ENCODE measurements at regions not wholly inside any gene's neighbourhood (a gene's known extent, or its start where the extent isn't known, plus 50 kb on each side); places are given as distances from the start of the nearest gene placed in this dataset.

DNA sequence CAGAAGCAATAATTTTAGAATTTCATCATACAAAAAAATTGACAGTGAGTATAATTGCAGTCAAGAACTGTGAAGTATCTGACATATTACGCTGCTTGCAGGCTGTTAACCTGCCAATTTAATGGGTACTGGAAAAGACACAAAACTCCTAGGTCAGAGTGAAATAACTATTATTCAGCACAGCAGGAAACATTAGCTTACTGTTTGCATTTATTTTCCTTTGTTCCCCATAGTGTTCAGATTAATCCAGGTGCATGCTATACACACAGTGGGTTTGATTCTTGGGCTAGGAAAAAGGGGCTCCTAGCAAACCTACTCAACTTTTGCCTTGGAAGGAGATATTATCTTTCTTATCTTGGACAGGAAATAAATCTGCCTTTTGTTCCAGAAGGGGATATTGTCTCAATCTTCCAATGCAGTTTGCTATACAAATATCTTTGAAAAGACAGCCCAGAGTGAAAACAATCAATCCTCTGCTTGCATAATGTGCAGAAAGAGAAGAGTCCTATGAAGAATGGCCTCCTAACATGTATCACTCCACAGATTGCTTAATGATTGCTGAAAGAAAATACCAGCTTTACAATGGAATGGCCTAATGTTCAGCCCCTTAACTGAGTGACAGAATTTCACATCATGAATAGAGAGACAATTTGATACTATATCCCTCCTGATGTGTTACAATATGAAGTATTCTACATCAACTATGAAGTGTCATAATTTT lies 443.4 kb downstream of the TBC1D4 start:
- no peak for DNase-seq

- DNase-seq, result no peak
Measured at GRCh38 chr13:75025956-75026355, 456.0 kb downstream of the TBC1D4 start.

DNA sequence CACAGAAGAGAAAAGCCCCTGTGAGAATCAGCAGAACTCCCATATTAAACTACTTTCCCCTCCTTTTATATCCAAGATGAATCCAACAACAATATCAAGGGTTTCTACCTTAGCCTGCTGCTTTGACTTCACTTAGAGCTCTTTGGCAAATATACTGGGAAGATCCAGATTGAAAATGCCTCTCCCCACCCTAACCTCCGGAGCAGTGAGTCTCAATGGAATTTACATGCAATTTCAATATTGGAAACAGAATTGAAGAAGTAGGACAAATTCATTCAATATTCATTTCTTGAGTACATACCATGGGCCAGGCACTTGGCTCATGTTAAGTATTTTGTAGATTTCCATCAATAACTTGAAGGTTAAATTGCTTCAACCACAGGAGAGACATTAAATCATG lies 457.4 kb downstream of the TBC1D4 start:
- no peak for DNase-seq

DNA sequence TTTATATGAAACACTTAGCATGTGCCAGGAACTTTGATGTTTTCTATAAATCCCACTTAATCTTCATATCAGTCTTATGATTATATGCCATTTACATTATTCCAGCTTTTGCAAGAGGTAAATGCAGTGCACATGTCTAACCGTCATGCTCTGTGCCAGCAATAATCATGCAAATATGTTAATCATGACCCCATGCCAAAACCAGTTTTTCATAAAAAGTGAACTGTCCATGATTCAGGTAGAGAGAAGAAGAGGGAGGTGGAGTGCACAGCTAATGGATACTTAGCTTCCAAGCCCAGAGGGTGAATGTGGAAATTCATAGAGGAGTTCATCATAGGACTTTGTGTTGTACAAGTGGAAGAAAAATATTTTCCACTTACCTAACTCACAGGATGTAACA lies 458.4 kb downstream of the TBC1D4 start:
- no peak for DNase-seq

DNA sequence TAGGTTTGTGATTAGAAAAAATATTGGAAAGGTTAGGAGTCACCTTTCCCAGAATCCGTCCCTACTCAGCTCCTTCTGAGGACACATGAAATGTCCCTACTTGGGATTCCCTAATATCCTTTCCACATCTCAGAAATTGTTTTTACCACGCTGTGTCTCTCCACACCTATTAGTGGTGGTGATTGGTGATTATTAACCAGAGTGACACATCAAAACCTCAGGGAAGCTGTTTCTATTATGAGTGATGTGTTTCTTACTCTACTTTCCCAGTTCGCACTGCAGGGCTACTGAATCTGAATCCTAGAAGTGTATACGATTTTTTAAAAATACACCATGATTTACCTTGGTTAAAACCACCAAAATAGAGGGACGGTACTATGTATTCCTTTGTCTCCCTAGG lies 460.8 kb downstream of the TBC1D4 start:
- no peak for DNase-seq

DNA sequence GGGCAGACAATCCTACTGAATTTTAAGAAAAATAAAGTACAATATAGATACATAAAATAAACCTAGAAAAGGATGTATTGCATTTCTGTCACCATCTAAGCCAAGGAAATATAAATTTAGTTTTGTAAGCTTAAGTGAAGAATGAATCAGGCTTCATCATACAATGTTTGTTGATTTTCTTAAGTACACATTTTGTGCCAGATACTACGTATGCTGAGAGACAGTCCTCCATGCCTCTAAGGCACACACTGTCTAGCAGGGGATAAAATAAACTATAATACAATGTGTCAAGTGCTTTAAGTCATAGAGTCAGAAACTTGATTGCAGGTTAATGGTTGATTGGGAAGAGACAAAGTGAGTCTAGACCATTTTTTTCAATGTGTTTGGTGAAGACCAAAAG lies 465.7 kb downstream of the TBC1D4 start:
- DNase-seq, result no peak

DNA sequence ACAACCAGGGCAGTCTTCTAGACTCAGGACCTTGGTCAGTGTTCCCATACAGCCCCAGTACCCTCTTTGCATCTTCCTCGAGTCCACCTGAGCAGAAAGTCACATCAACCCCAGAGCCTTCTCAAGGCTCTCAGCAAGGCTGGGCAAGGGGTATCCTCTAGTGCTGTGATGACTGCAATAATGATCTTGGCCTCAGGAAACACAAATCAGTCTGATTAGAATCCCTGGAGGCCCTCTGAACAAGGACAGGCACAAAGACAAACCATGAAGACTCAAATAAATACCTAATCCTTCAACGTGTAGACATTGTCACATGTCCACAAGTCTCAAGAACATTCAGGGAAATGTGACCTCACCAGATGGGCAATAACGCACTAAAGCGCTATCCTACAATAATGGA lies 468.2 kb downstream of the TBC1D4 start:
- no peak for DNase-seq

DNA sequence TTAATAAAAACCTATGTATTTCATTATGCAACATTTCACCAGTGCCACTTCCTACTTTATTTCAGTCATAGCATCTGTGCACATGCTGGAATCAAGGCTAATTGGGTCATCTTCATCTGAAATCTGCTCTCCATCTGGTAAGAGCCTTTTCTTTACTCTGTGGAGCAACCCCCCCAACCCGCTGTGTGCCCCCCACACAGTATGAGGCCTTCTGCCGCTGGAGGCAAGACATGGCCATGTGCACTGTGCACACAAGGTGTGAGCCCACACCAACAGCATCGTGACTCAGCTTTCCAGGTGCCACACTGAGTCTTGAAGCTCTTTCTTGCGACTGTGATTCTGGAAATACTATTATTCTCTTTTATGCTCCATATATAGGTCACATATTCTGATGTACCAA lies 471.0 kb downstream of the TBC1D4 start:
- peak; percentile 24 for DNase-seq

- no peak for DNase-seq
Measured at GRCh38 chr13:75008926-75009325, 473.0 kb downstream of the TBC1D4 start.

DNA sequence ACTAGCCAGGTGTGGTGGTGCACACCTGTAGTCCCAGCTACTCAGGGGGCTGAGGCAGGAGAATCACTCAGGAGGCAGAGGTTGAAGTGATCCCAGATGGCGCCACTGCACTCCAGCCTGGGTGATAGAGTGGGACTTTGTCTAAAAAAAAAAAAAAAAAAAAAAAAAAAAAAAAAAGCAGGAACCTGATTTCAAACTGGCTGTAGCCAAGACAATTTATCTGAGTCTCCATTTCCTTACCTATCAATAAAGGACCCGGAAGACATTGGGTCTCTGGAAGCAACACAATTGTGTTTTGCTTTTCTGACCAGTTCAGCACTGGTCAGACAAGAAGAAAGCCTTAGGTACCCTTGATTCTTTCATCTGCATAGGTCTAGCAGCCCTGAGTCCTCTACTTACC lies 491.0 kb downstream of the TBC1D4 start:
- DNase-seq, result no peak

GRCh38 chr13:74987124-74987690 lies 494.8 kb downstream of the TBC1D4 start:
- DNase-seq, result no peak

GRCh38 chr13:74986609-74987008 lies 495.4 kb downstream of the TBC1D4 start:
- DNase-seq, result no peak

- no peak for DNase-seq
Measured at GRCh38 chr13:74979703-74980102, 502.3 kb downstream of the TBC1D4 start.

DNA sequence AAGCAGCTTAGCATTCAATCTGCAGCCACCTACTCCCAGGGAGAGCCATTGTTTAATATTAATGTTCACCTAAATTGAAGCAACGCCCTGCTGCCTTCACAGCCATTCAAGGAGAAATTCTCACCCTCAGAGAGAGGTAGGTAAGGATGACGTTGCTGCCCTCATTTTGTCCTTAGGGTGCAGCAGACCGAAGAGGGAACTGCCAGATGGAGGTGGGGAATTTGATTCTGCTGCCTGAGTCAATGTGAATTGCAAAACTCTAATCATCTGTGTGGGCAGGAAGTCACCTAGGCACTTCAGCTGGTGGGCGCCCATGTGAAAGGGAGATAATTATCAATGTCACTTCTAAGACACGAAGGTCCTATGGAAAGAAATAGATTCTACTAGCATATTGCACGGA lies 503.4 kb downstream of the TBC1D4 start:
- no peak for DNase-seq

DNA sequence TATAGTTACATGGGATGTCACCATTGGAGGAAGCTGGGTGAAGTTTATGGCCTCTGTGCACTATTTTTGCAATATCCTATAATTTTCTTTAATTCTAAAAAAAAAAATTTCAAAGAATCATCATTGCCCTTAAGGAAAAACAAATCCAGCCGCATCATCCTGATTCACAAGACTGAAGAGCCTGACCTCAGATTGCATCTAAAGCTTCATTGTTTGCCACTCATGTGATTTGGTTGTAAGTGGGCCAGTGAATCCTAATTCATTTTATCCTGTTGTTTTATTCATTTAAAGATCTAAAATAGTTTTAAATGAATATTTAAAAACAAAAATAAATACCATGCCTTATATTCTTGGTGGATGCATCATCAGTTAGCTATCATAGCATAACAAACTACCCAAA lies 504.5 kb downstream of the TBC1D4 start:
- DNase-seq, result no peak

DNA sequence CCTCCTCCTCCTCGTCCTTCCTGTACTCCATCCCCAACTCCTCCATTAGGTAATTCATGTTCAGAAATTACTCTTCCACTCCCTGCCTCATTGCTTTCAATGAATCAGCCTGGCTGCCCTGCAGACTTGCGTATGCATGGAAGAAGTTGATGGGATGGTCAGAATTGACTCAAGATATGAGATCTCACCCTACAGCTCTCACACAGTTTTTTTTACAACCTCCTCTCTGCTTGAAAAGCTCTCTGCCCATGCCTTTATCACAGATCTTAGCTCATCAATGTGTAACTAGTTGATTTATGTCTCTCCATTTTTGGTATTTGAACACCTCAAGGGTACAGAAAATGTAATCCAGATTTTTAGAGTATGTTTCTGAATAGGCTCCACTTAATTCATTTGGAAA lies 506.9 kb downstream of the TBC1D4 start:
- DNase-seq, result no peak

GRCh38 chr13:74973935-74974879 lies 507.8 kb downstream of the TBC1D4 start:
- no peak for DNase-seq

- no peak for DNase-seq
Measured at GRCh38 chr13:74969419-74969818, 512.5 kb downstream of the TBC1D4 start.

DNA sequence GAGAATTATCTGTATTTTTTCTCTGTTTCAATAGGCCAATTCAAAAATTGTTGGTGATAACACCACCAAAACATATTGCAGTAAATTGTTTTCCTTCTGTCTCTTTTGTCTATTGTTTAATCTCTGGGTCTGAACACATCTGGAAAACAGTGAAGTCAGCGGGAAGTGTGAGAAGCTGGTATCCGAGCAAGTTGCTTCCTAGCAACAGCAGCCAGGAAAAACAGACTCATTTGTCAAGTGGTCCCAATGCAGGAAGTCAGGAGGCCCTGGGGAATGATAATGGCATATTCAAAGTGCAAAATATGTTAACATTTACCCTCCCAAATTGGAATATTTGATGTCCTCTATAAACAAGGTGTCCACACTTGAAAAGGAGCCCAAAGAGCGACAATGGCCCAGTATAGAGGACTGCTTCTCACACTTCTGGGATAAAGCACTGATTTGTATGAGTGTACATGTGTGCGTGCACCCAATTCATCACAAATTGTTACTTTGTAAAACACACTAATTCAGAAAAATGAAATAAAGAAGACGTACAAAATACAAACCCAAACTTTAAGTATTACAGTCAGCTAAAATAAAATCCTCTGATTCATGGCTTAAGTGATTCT lies 515.0 kb downstream of the TBC1D4 start:
- peak; percentile 51 for DNase-seq

DNA sequence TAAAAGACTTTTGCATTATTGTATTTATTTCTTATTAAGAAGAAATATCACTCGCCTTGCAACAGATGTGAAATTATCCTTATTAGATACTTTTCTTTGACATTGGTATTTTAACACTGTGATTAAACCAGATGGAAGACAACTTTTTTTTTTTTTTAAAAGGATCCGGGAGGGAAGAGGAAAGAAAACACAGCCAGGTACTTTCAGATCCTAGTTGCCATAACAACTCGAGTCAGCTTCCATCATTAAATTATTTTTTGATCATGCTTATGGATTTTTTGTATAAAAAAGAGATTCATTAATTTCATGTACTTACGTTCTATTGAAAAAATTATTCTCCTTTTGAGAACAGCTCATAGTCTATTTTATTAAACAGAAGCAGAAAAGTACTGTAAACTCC lies 515.7 kb downstream of the TBC1D4 start:
- DNase-seq, result no peak

DNA sequence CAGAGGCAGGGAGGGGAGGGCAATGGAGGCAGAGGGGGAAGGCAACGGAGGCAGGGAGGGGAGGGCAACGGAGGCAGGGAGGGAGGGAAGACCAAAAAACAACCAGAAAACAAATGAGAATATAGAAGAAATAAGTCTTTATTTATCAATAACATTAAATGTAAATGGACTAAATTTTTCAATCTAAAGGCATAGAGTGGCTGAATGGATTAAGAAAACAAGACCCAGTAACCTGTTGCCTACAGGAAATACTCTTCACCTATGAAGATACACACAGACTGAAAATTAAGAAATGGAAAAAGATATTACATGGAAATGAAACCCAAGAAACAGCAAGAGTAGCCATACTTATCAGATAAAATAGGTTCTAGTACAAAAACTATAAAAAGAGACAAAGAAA lies 536.3 kb downstream of the TBC1D4 start:
- DNase-seq, result no peak

DNA sequence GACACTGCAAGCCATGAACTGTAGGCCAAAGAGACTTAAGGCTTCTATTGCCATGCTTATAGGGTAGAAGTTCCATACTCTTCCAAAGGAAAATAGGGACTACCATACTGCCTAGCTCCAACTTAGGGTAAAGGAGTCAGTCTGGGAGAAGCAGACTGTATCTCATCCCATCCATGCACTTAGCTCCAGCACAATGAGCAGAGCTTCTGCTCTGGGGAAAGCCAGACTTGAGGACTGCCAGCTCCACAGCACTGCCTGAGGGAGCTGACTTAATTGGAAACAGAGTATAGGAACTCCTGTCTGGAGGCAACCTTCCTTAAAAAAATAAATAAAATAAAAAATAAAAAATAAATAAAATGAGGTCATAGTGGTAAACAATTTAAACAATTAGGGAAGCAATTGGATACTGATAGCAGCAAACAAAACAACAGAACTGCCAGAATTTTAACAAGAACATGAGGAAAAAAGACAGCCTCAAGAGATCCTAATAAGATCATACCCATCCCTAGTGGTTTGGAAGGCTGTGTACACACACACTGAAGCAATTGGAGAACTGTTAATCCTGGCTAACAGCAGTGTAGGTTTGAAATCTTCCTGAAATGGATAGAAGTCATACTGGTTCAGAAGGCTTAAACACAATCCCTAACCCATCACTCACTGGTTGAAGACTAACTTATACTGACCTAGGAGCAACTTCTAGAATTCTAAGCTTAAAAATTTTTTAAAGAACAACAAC lies 550.1 kb downstream of the TBC1D4 start:
- no peak for DNase-seq

Data from retina (tissue), 1 donor.